Fibroblast of mammary gland (primary cell): ENCODE measurements at regions not wholly inside any gene's neighbourhood (a gene's known extent, or its start where the extent isn't known, plus 50 kb on each side); places are given as distances from the start of the nearest gene placed in this dataset.
"Not testable (repeated sequence)": the region's sequence is repeated elsewhere in the genome, so short reads cannot be mapped to it uniquely, and the experiment has no call there.

ENCODE experiments used
- DNase-seq: peaks from one replicate; pipeline ENCODE4 v3.0.0-alpha.2; 2010; ENCODE audit warnings: low read depth
- H3K4me3 ChIP-seq: 2 replicates; pipeline ENCODE4 v1.5.1; 2011; ENCODE audit warnings: low read depth, mild to moderate bottlenecking, low read length, moderate library complexity; ENCODE audit not compliant: control insufficient read depth
- TF ChIP-seq, protein P1 (sequence below): conservative IDR thresholded peaks from 2 replicates; pipeline ENCODE4 v1.5.1; 2011; ENCODE audit warnings: low read depth, low read length, inconsistent platforms; ENCODE audit not compliant: control insufficient read depth, insufficient read depth

DNA sequence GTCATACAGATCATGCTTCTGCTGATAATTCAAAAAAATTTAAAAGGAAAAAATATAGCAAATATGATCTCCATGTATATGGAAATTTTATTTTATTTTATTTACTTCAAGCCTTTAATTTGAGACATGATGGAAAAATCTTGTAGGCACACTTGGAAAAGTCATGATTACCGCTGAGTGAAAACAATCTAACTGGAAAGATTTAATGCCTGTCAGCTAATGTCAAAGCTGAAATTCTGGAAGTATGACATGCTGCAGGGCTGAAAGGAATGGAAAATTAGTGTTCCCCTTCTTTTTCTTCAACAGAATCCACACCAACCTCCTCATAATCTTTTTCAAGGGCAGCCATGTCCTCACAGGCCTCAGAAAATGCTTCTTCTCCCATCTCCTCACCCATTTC is 58.2 kb downstream of the RPRM start:
- no peak for DNase-seq
- TF ChIP-seq, protein P1, sequence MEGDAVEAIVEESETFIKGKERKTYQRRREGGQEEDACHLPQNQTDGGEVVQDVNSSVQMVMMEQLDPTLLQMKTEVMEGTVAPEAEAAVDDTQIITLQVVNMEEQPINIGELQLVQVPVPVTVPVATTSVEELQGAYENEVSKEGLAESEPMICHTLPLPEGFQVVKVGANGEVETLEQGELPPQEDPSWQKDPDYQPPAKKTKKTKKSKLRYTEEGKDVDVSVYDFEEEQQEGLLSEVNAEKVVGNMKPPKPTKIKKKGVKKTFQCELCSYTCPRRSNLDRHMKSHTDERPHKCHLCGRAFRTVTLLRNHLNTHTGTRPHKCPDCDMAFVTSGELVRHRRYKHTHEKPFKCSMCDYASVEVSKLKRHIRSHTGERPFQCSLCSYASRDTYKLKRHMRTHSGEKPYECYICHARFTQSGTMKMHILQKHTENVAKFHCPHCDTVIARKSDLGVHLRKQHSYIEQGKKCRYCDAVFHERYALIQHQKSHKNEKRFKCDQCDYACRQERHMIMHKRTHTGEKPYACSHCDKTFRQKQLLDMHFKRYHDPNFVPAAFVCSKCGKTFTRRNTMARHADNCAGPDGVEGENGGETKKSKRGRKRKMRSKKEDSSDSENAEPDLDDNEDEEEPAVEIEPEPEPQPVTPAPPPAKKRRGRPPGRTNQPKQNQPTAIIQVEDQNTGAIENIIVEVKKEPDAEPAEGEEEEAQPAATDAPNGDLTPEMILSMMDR, result no peak
- H3K4me3 ChIP-seq, result no peak overlapping the region

DNA sequence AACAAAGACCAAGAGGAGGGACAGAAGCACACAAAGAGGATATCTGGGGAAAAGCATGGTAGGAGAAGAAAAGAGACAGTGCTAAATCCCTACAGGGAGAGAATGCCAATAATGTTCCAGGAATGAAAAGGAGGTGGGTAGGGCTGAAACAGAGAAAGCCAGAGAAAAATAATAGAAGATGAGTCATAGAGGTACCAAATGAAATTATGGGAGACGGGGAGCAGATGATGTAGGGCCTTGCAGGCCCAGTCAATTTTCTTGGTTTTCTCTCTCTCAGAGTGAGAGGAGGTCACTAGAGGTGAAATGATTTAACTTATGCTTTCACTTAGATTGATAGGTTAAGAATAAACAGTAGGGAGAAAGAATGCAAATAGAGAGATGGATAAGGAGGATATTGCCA is 61.5 kb downstream of the RPRM start:
- DNase-seq, result no peak
- H3K4me3 ChIP-seq, result no peak overlapping the region
- TF ChIP-seq, protein P1, result no peak

DNA sequence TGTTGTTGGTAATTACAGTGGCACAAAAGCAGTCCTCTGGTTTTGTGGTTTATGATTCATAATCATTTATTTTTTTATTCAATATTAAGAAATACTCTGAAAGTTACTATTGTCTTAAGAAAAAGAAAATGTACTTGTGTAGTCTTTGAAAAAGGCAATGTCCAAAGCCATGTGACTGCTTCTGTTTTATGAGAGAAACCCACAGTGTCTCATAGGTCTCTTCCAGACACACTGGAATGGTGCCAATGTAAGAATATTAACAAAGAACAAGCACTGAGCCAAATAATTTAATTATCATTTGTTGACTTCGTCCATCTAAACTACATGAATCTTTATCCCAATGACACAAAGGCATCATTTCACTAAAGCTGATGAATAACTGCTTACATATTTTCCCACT is 62.5 kb downstream of the RPRM start:
- TF ChIP-seq, protein P1, result no peak
- DNase-seq, result no peak
- H3K4me3 ChIP-seq, result no peak overlapping the region

DNA sequence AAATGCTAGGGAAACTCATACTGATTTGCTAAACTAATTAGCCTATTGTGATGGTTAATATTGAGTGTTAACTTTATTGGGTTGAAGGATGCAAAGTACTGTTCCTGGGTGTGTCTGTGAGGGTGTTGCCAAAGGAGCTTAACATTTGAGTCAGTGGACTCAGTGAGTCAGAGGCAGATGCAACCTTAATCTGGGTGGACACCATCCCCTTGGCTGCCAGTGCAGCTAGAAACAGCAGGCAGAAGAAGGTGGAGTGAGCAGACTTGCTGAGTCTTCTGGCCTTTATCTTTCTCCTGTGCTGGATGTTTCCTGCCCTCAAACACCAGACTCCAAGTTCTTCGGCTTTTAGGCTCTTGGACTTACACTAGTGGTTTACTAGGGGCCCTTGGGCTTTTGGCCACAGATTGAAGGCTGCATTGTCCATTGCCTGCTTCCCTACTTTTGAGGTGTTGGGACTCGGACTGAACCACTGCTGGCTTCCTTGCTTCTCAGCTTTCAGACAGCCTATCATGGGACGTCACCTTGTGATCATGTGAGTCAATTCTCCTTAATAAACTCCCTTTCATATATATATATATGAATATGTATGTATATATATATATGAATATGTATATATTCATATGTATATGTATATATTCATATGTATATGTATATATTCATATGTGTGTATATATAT is 69.7 kb downstream of the RPRM start:
- H3K4me3 ChIP-seq, result no peak overlapping the region
- TF ChIP-seq, protein P1, result no peak
- peak; percentile 2 for DNase-seq

- no peak overlapping the region for H3K4me3 ChIP-seq
- no peak for DNase-seq
- TF ChIP-seq, protein P1, result no peak
Measured at GRCh38 chr2:153405196-153405595, 73.4 kb downstream of the RPRM start.

- TF ChIP-seq, protein P1, result no peak
- no peak overlapping the region for H3K4me3 ChIP-seq
- DNase-seq, result no peak
Measured at GRCh38 chr2:153404792-153405191, 73.8 kb downstream of the RPRM start.

GRCh38 chr2:153403940-153404339 is 74.6 kb downstream of the RPRM start:
- H3K4me3 ChIP-seq, result no peak overlapping the region
- TF ChIP-seq, protein P1, result no peak

DNA sequence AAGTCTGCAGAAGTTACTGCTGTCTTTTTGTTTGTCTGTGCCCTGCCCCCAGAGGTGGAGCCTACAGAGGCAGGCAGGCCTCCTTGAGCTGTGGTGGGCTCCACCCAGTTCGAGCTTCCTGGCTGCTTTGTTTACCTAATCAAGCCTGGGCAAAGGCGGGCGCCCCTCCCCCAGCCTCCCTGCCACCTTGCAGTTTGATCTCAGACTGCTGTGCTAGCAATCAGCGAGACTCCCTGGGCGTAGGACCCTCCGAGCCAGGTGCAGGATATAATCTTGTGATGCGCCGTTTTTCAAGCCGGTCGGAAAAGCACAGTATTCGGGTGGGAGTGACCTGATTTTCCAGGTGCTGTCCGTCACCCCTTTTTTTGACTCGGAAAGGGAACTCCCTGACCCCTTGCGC is 75.2 kb downstream of the RPRM start:
- not testable (repeated sequence) for H3K4me3 ChIP-seq, DNase-seq

More at GRCh38 chr2:153403940-153404339, 74.6 kb downstream of the RPRM start:
- DNase-seq, result no peak
